Gastrocnemius medialis (tissue), 4 donors: ENCODE measurements at regions not wholly inside any gene's neighbourhood (a gene's known extent, or its start where the extent isn't known, plus 50 kb on each side); places are given as distances from the start of the nearest gene placed in this dataset.

Source experiments
- CTCF ChIP-seq, 5 experiments: fragments of 450-650 bp in 3 of 5; fragments of 200-600 bp in 2 of 5; sonication (generic) in 2 of 5; IDR thresholded peaks in 4 of 5; conservative IDR thresholded peaks in 1 of 5; 1 replicate in 4 of 5; 2 replicates in 1 of 5; pipeline ENCODE4 v1.5.1; 2016 to 2019; ENCODE audit warnings: antibody characterized with exemption in 5 of 5, mild to moderate bottlenecking in 3 of 5, moderate library complexity in 3 of 5
- POLR2A ChIP-seq, 2 donors: fragments of 450-650 bp; IDR thresholded peaks; one replicate each; pipeline ENCODE4 v1.6.1; 2017; ENCODE audit warnings: antibody characterized with exemption in 2 of 2, mild to moderate bottlenecking in 2 of 2, moderate library complexity in 2 of 2

GRCh38 chr4:138087066-138087719, 155.0 kb downstream of the SLC7A11 start:
- no peak for TF ChIP-seq CTCF (IDR thresholded peaks at IDR 0.05 in 4 of 5, conservative IDR thresholded peaks at IDR 0.05 in 1 of 5)
- TF ChIP-seq POLR2A (IDR thresholded peaks at IDR 0.05), result no peak
